Loucy (cell line): ENCODE measurements at regions not wholly inside any gene's neighbourhood (a gene's known extent, or its start where the extent isn't known, plus 50 kb on each side); places are given as distances from the start of the nearest gene placed in this dataset.

Experiments used
- H2AFZ ChIP-seq: fragments of 200-600 bp; sonication (generic); 2 replicates; pipeline ENCODE4 v1.6.0; 2016; ENCODE audit warnings: antibody characterized with exemption, mild to moderate bottlenecking, low read length, moderate library complexity
- H3F3A ChIP-seq: fragments of 200-600 bp; 2 replicates; pipeline ENCODE4 v1.6.0; 2016; ENCODE audit warnings: antibody characterized with exemption, low read depth, mild to moderate bottlenecking
- H3K27me3 ChIP-seq: fragments of 200-600 bp; sonication (generic); 2 replicates; pipeline ENCODE4 v1.6.1; 2014; ENCODE audit warnings: low read length, mild to moderate bottlenecking; ENCODE audit not compliant: insufficient read depth, poor library complexity, severe bottlenecking
- H3K36me3 ChIP-seq: fragments of 200-600 bp; sonication (generic); 2 replicates; pipeline ENCODE4 v1.6.1; 2016; ENCODE audit warnings: low read length; ENCODE audit not compliant: insufficient read depth
- H3K4me1 ChIP-seq: fragments of 200-600 bp; sonication (generic); 2 replicates; pipeline ENCODE4 v1.5.1; 2014; ENCODE audit warnings: low read length, mild to moderate bottlenecking; ENCODE audit not compliant: insufficient read depth, poor library complexity, severe bottlenecking
- H3K4me2 ChIP-seq: fragments of 200-600 bp; sonication (generic); 2 replicates; pipeline ENCODE4 v1.6.0; 2014; ENCODE audit warnings: antibody characterized with exemption, low read length, low read depth, mild to moderate bottlenecking; ENCODE audit not compliant: poor library complexity, severe bottlenecking
- H3K4me3 ChIP-seq: fragments of 200-600 bp; sonication (generic); 2 replicates; pipeline ENCODE4 v1.5.1; 2014; ENCODE audit warnings: low read length, mild to moderate bottlenecking, mixed read lengths; ENCODE audit not compliant: poor library complexity, severe bottlenecking
- H3K79me2 ChIP-seq: fragments of 200-600 bp; sonication (generic); 2 replicates; pipeline ENCODE4 v1.6.1; 2014; ENCODE audit warnings: low read length; ENCODE audit not compliant: insufficient read depth
- H3K9ac ChIP-seq: fragments of 200-600 bp; sonication (generic); 2 replicates; pipeline ENCODE4 v1.6.0; 2014; ENCODE audit warnings: mild to moderate bottlenecking, low read depth, low read length, moderate library complexity; ENCODE audit not compliant: poor library complexity, severe bottlenecking
- H3K9me2 ChIP-seq: fragments of 200-600 bp; sonication (generic); replicated peaks from 2 replicates; pipeline ENCODE4 v1.6.1; 2016; ENCODE audit warnings: low read depth, low read length, mixed read lengths
- H3K9me3 ChIP-seq: fragments of 200-600 bp; sonication (generic); 2 replicates; pipeline ENCODE4 v1.6.1; 2014; ENCODE audit warnings: mild to moderate bottlenecking, antibody characterized with exemption, low read length, low read depth; ENCODE audit not compliant: insufficient read depth
- H4K20me1 ChIP-seq: fragments of 200-600 bp; sonication (generic); 2 replicates; pipeline ENCODE4 v1.6.0; 2014; ENCODE audit warnings: antibody characterized with exemption, low read length, mild to moderate bottlenecking; ENCODE audit not compliant: insufficient read depth, poor library complexity, severe bottlenecking
- EZH2phosphoT487 ChIP-seq: fragments of 200-600 bp; IDR thresholded peaks from 2 replicates; pipeline ENCODE4 v1.6.1; 2018; ENCODE audit warnings: antibody characterized with exemption, mild to moderate bottlenecking, moderate library complexity, borderline replicate concordance
- TF ChIP-seq, protein P1 (sequence below): fragments of 200-600 bp; sonication (generic); conservative IDR thresholded peaks from 2 replicates; pipeline ENCODE4 v1.5.1; 2014; ENCODE audit warnings: mild to moderate bottlenecking, antibody characterized with exemption, low read length

DNA sequence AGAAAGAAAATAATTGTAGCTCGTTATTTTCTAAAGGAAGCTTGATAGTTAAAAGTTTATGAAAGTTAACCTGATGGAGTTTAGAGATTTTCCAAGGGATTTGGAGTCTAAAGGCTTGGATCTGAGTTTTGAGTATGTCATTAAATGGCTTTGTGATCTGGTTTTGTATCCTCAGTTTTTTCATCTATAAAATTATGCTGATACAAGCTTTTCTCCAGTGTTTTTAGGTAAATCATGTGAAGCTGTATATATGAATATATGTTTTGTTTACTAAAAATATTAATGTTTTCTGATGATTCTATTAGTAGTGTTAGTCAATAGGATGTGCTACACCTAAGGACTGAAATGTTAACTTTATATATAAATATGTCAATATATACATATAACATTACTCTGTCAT lies 727.8 kb downstream of the CDH11 start:
- no peak for TF ChIP-seq EZH2phosphoT487
- TF ChIP-seq, protein P1, sequence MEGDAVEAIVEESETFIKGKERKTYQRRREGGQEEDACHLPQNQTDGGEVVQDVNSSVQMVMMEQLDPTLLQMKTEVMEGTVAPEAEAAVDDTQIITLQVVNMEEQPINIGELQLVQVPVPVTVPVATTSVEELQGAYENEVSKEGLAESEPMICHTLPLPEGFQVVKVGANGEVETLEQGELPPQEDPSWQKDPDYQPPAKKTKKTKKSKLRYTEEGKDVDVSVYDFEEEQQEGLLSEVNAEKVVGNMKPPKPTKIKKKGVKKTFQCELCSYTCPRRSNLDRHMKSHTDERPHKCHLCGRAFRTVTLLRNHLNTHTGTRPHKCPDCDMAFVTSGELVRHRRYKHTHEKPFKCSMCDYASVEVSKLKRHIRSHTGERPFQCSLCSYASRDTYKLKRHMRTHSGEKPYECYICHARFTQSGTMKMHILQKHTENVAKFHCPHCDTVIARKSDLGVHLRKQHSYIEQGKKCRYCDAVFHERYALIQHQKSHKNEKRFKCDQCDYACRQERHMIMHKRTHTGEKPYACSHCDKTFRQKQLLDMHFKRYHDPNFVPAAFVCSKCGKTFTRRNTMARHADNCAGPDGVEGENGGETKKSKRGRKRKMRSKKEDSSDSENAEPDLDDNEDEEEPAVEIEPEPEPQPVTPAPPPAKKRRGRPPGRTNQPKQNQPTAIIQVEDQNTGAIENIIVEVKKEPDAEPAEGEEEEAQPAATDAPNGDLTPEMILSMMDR = no peak
- no peaks in the 10 kb centered on the region for H3F3A ChIP-seq

DNA sequence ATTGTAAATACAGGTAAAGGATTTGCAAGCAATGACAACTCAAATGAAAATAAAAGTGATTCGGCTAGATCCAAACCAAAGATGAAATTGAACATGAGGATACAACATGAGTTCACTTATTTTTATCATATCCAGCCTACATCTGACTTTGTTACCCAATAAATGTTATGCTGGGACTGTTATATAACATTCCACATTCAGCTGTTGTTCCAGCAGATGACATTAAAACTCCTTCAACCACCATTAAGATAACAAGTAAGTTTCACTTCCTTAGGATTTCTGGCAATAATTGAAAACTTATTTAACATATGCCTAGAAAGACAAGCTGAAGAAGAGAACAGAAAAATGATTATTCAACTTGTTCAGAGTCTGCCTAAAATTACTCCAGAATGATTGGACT lies 729.4 kb downstream of the CDH11 start:
- Histone ChIP-seq H3K27me3 (no peaks in the 10 kb centered on the region), H3K4me2 (no peak overlapping the region), H3K9me3 (no peaks in the 10 kb centered on the region), H4K20me1 (no peaks in the 10 kb centered on the region), H3K9me2 (no peaks in the 10 kb centered on the region), H3F3A (no peaks in the 10 kb centered on the region), H3K4me3 (no peak overlapping the region), H3K4me1 (no peaks in the 10 kb centered on the region), H3K36me3 (no peaks in the 10 kb centered on the region), H2AFZ (no peak overlapping the region), H3K79me2 (no peaks in the 10 kb centered on the region), H3K9ac (no peak overlapping the region)
- TF ChIP-seq, protein P1 = no peak
- TF ChIP-seq EZH2phosphoT487 = no peak

More for the DNA sequence above, 727.8 kb downstream of the CDH11 start:
- Histone ChIP-seq H3K4me3 (no peak overlapping the region), H3K36me3 (no peaks in the 10 kb centered on the region), H4K20me1 (no peaks in the 10 kb centered on the region), H3K9me3 (no peaks in the 10 kb centered on the region), H3K79me2 (no peaks in the 10 kb centered on the region), H3K4me1 (no peaks in the 10 kb centered on the region), H3K4me2 (no peak overlapping the region), H3K9ac (no peak overlapping the region), H2AFZ (no peak overlapping the region), H3K9me2 (no peaks in the 10 kb centered on the region), H3K27me3 (no peaks in the 10 kb centered on the region)

DNA sequence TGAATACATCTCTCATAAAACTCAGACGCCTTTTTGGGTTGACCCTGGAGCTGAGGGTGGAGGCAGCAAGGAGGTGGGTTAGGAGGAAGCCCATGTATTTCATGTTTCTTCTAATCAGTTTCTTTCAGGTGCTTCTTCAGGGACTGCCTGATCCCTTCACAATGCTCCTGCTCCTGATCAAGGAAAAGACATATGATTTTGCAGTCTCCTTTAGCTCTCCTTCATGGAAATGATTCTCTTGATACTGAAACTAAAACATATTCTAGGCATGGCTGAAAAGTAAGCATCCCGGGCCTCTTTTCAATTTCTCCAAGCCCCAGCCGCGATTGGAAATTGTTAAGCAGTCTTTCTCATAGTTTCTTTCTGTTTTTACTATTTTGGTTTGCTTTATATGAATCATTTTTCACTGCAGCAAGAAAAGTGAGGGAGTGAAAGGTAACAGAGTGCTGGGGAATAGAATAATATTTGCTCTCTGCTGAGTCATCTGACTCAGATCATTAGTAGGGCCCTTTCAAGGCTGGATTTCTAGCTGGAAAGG lies 730.7 kb downstream of the CDH11 start:
- Histone ChIP-seq H3K4me2 (no peak overlapping the region), H3K4me3 (no peak overlapping the region), H3K27me3 (no peaks in the 10 kb centered on the region), H3K36me3 (no peaks in the 10 kb centered on the region), H3K9me3 (no peaks in the 10 kb centered on the region), H2AFZ (no peak overlapping the region), H3K79me2 (no peaks in the 10 kb centered on the region), H3K9me2 (no peaks in the 10 kb centered on the region), H3F3A (no peaks in the 10 kb centered on the region), H3K4me1 (no peaks in the 10 kb centered on the region), H4K20me1 (no peaks in the 10 kb centered on the region), H3K9ac (no peak overlapping the region)
- no peak for TF ChIP-seq EZH2phosphoT487
- TF ChIP-seq, protein P1 = no peak
